Endothelial cell (in vitro differentiated cells): ENCODE measurements at regions not wholly inside any gene's neighbourhood (a gene's known extent, or its start where the extent isn't known, plus 50 kb on each side); places are given as distances from the start of the nearest gene placed in this dataset.
A peak's percentile ranks its signal among the peaks of the same experiment; 100 is the strongest.

Experiments
- DNase-seq: peaks from one replicate; pipeline ENCODE4 v3.0.0; 2021; ENCODE audit warnings: low spot score
- H3K27ac Mint-ChIP-seq: one replicate; pipeline ENCODE4 v1.8.0; 2021; ENCODE audit warnings: mixed read lengths, inconsistent platforms; ENCODE audit not compliant: unreplicated experiment
- H3K27me3 Mint-ChIP-seq: one replicate; pipeline ENCODE4 v1.8.0; 2021; ENCODE audit warnings: mild to moderate bottlenecking, moderate library complexity, mixed read lengths, inconsistent platforms; ENCODE audit not compliant: unreplicated experiment
- H3K36me3 Mint-ChIP-seq: one replicate; pipeline ENCODE4 v1.8.0; 2021; ENCODE audit warnings: mild to moderate bottlenecking, low read depth, mixed read lengths, inconsistent platforms; ENCODE audit not compliant: unreplicated experiment
- H3K4me1 Mint-ChIP-seq: one replicate; pipeline ENCODE4 v1.8.0; 2021; ENCODE audit warnings: mild to moderate bottlenecking, mixed read lengths, inconsistent platforms; ENCODE audit not compliant: unreplicated experiment
- H3K4me3 Mint-ChIP-seq: one replicate; pipeline ENCODE4 v1.8.0; 2021; ENCODE audit warnings: mild to moderate bottlenecking, mixed read lengths, inconsistent platforms; ENCODE audit not compliant: unreplicated experiment
- H3K9me3 Mint-ChIP-seq: one replicate; pipeline ENCODE4 v1.8.0; 2021; ENCODE audit warnings: mixed read lengths, inconsistent platforms; ENCODE audit not compliant: unreplicated experiment
- CTCF ChIP-seq: fragments of 200-600 bp; sonication (generic); IDR thresholded peaks from one replicate; pipeline ENCODE4 v1.5.0; 2021; ENCODE audit warnings: antibody characterized with exemption; ENCODE audit not compliant: unreplicated experiment

- Mint-ChIP-seq H3K27ac (no peak overlapping the region), H3K36me3 (no peaks in the 10 kb centered on the region), H3K27me3 (peaks cover 4% of the 10 kb centered on the region), H3K4me3 (no peak overlapping the region), H3K9me3 (no peaks in the 10 kb centered on the region), H3K4me1 (peaks cover under 1% of the 10 kb centered on the region)
- DNase-seq: no peak
- no peak for TF ChIP-seq CTCF
Observed at GRCh38 chr1:218895064-218895587, 278.6 kb upstream of the LYPLAL1 start.

GRCh38 chr1:218896202-218896601, 277.5 kb upstream of the LYPLAL1 start:
- no peak for DNase-seq
- H3K9me3 Mint-ChIP-seq: no peaks in the 10 kb centered on the region
- H3K36me3 Mint-ChIP-seq: no peaks in the 10 kb centered on the region
- no peak overlapping the region for H3K27ac Mint-ChIP-seq
- TF ChIP-seq CTCF: no peak
- peaks cover 5% of the 10 kb centered on the region for H3K4me1 Mint-ChIP-seq
- peaks cover 4% of the 10 kb centered on the region for H3K27me3 Mint-ChIP-seq
- H3K4me3 Mint-ChIP-seq: no peak overlapping the region

GRCh38 chr1:218898921-218899320, 274.8 kb upstream of the LYPLAL1 start:
- Mint-ChIP-seq H3K9me3 (no peaks in the 10 kb centered on the region), H3K27me3 (peaks cover 4% of the 10 kb centered on the region), H3K27ac (no peak overlapping the region), H3K36me3 (no peaks in the 10 kb centered on the region), H3K4me3 (no peak overlapping the region), H3K4me1 (peaks cover 5% of the 10 kb centered on the region)
- TF ChIP-seq CTCF: no peak
- DNase-seq: no peak

GRCh38 chr1:218900615-218901014, 273.1 kb upstream of the LYPLAL1 start:
- DNase-seq: no peak

GRCh38 chr1:218904416-218904815, 269.3 kb upstream of the LYPLAL1 start:
- H3K4me1 Mint-ChIP-seq: peaks cover 22% of the 10 kb centered on the region
- no peaks in the 10 kb centered on the region for H3K36me3 Mint-ChIP-seq
- TF ChIP-seq CTCF: no peak
- H3K27me3 Mint-ChIP-seq: no peaks in the 10 kb centered on the region
- DNase-seq: peak; percentile 24
- H3K9me3 Mint-ChIP-seq: no peaks in the 10 kb centered on the region
- peak overlapping the region; percentile 100 for H3K27ac Mint-ChIP-seq
- H3K4me3 Mint-ChIP-seq: no peak overlapping the region

More at GRCh38 chr1:218900615-218901014, 273.1 kb upstream of the LYPLAL1 start:
- Mint-ChIP-seq H3K9me3 (no peaks in the 10 kb centered on the region), H3K36me3 (no peaks in the 10 kb centered on the region), H3K27me3 (no peaks in the 10 kb centered on the region), H3K27ac (no peak overlapping the region), H3K4me3 (no peak overlapping the region), H3K4me1 (peaks cover 17% of the 10 kb centered on the region)
- no peak for TF ChIP-seq CTCF
